SK-N-SH treated with all-trans-retinoic acid at 6 μM for 48 hours (cell line): ENCODE measurements at regions not wholly inside any gene's neighbourhood (a gene's known extent, or its start where the extent isn't known, plus 50 kb on each side); places are given as distances from the start of the nearest gene placed in this dataset.

Experiments used
- ATAC-seq: fragments of 200-7000 bp; cut with Tn5 transposase; 3 replicates; pipeline ENCODE4 v1.9.1; 2020; ENCODE audit warnings: mild to moderate bottlenecking, moderate library complexity
- ARNTL ChIP-seq: fragments of 450-650 bp; formaldehyde crosslinking; IDR thresholded peaks from 2 replicates; pipeline ENCODE4 v1.5.0; 2020; ENCODE audit warnings: low read depth, mild to moderate bottlenecking, moderate library complexity, borderline replicate concordance
- BACH2 ChIP-seq: fragments of 250-450 bp; sonication (Bioruptor Pico); IDR thresholded peaks from 2 replicates; pipeline ENCODE4 v1.9.0; 2021; ENCODE audit warnings: mild to moderate bottlenecking, borderline replicate concordance
- GLIS3 ChIP-seq: fragments of 250-450 bp; sonication (Bioruptor Pico); IDR thresholded peaks from 2 replicates; pipeline ENCODE4 v1.5.0; 2020; ENCODE audit warnings: mild to moderate bottlenecking, moderate library complexity
- ISL1 ChIP-seq: fragments of 250-450 bp; sonication (Bioruptor Pico); IDR thresholded peaks from 2 replicates; pipeline ENCODE4 v2.1.2; 2022; ENCODE audit warnings: mild to moderate bottlenecking, moderate library complexity
- OSR1 ChIP-seq: fragments of 250-450 bp; sonication (Bioruptor Pico); IDR thresholded peaks from 2 replicates; pipeline ENCODE4 v1.8.0; 2022; ENCODE audit warnings: moderate library complexity, mild to moderate bottlenecking, inconsistent platforms
- PPARA ChIP-seq: fragments of 250-450 bp; sonication (Bioruptor Pico); IDR thresholded peaks from 2 replicates; pipeline ENCODE4 v1.5.0; 2020; ENCODE audit warnings: mild to moderate bottlenecking, borderline replicate concordance
- RARB ChIP-seq: fragments of 250-450 bp; sonication (Bioruptor Pico); IDR thresholded peaks from 2 replicates; pipeline ENCODE4 v1.8.0; 2021; ENCODE audit warnings: mild to moderate bottlenecking, moderate library complexity
- SNAI2 ChIP-seq: fragments of 250-450 bp; sonication (Bioruptor Pico); IDR thresholded peaks from 2 replicates; pipeline ENCODE4 v1.5.0; 2020; ENCODE audit warnings: mild to moderate bottlenecking, moderate library complexity
- TCF4 ChIP-seq: fragments of 250-450 bp; sonication (Bioruptor Pico); IDR thresholded peaks from 2 replicates; pipeline ENCODE4 v1.8.0; 2021; ENCODE audit warnings: mild to moderate bottlenecking, moderate library complexity, borderline replicate concordance
- ZC3H10 ChIP-seq: fragments of 250-450 bp; sonication (Bioruptor Pico); IDR thresholded peaks from 2 replicates; pipeline ENCODE4 v1.5.1; 2021; ENCODE audit warnings: mild to moderate bottlenecking, moderate library complexity
- ZFP3 ChIP-seq: fragments of 250-450 bp; sonication (Bioruptor Pico); IDR thresholded peaks from 2 replicates; pipeline ENCODE4 v1.5.0; 2020; ENCODE audit warnings: mild to moderate bottlenecking, moderate library complexity
- ZFP30 ChIP-seq: fragments of 450-650 bp; formaldehyde crosslinking; IDR thresholded peaks from 2 replicates; pipeline ENCODE4 v1.5.0; 2022; ENCODE audit warnings: mild to moderate bottlenecking, moderate library complexity
- ZNF70 ChIP-seq: fragments of 450-650 bp; formaldehyde crosslinking; IDR thresholded peaks from 2 replicates; pipeline ENCODE4 v1.5.0; 2020; ENCODE audit warnings: mild to moderate bottlenecking, moderate library complexity
- ZNF8 ChIP-seq: fragments of 450-650 bp; formaldehyde crosslinking; IDR thresholded peaks from 2 replicates; pipeline ENCODE4 v1.5.0; 2020; ENCODE audit warnings: mild to moderate bottlenecking, moderate library complexity
- TF ChIP-seq, protein P1 (sequence below): fragments of 250-450 bp; sonication (Bioruptor Pico); IDR thresholded peaks from 2 replicates; pipeline ENCODE4 v1.8.0; 2020; ENCODE audit warnings: mild to moderate bottlenecking, moderate library complexity, borderline replicate concordance
- TF ChIP-seq, protein P2 (sequence below): fragments of 250-450 bp; sonication (Bioruptor Pico); IDR thresholded peaks from 2 replicates; pipeline ENCODE4 v1.8.0; 2021; ENCODE audit warnings: low read depth, mild to moderate bottlenecking, moderate library complexity, borderline replicate concordance
- TF ChIP-seq, protein P3 (sequence below): fragments of 250-450 bp; sonication (Bioruptor Pico); IDR thresholded peaks from 2 replicates; pipeline ENCODE4 v1.5.1; 2020; ENCODE audit warnings: low read depth, mild to moderate bottlenecking, moderate library complexity
- TF ChIP-seq, protein P4 (sequence below): fragments of 250-450 bp; sonication (Bioruptor Pico); IDR thresholded peaks from 2 replicates; pipeline ENCODE4 v1.5.0; 2020; ENCODE audit warnings: mild to moderate bottlenecking, moderate library complexity

- TF ChIP-seq, protein P1, sequence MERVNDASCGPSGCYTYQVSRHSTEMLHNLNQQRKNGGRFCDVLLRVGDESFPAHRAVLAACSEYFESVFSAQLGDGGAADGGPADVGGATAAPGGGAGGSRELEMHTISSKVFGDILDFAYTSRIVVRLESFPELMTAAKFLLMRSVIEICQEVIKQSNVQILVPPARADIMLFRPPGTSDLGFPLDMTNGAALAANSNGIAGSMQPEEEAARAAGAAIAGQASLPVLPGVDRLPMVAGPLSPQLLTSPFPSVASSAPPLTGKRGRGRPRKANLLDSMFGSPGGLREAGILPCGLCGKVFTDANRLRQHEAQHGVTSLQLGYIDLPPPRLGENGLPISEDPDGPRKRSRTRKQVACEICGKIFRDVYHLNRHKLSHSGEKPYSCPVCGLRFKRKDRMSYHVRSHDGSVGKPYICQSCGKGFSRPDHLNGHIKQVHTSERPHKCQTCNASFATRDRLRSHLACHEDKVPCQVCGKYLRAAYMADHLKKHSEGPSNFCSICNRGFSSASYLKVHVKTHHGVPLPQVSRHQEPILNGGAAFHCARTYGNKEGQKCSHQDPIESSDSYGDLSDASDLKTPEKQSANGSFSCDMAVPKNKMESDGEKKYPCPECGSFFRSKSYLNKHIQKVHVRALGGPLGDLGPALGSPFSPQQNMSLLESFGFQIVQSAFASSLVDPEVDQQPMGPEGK (CRISPR knock-in tag): no peak
- TF ChIP-seq TCF4 (CRISPR knock-in tag) (no peak), ISL1 (CRISPR knock-in tag) (no peak), ARNTL (CRISPR knock-in tag) (no peak), BACH2 (CRISPR knock-in tag) (no peak)
- TF ChIP-seq, protein P2, sequence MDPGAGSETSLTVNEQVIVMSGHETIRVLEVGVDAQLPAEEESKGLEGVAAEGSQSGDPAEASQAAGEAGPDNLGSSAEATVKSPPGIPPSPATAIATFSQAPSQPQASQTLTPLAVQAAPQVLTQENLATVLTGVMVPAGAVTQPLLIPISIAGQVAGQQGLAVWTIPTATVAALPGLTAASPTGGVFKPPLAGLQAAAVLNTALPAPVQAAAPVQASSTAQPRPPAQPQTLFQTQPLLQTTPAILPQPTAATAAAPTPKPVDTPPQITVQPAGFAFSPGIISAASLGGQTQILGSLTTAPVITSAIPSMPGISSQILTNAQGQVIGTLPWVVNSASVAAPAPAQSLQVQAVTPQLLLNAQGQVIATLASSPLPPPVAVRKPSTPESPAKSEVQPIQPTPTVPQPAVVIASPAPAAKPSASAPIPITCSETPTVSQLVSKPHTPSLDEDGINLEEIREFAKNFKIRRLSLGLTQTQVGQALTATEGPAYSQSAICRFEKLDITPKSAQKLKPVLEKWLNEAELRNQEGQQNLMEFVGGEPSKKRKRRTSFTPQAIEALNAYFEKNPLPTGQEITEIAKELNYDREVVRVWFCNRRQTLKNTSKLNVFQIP (CRISPR knock-in tag): no peak
- no peak for ATAC-seq
These were observed 245.9 kb upstream of the RHOBTB1 start for GRCh38 chr10:61189912-61190311.

GRCh38 chr10:61188691-61189090, 244.7 kb upstream of the RHOBTB1 start:
- TF ChIP-seq GLIS3 (CRISPR knock-in tag) (no peak), ARNTL (CRISPR knock-in tag) (no peak), RARB (CRISPR knock-in tag) (no peak), ZNF70 (CRISPR knock-in tag) (no peak), ZFP30 (CRISPR knock-in tag) (no peak), ISL1 (CRISPR knock-in tag) (no peak), ZC3H10 (CRISPR knock-in tag) (no peak), ZNF8 (CRISPR knock-in tag) (no peak), PPARA (no peak), ZFP3 (CRISPR knock-in tag) (no peak)
- TF ChIP-seq, protein P1 (CRISPR knock-in tag): no peak
- TF ChIP-seq, protein P3, sequence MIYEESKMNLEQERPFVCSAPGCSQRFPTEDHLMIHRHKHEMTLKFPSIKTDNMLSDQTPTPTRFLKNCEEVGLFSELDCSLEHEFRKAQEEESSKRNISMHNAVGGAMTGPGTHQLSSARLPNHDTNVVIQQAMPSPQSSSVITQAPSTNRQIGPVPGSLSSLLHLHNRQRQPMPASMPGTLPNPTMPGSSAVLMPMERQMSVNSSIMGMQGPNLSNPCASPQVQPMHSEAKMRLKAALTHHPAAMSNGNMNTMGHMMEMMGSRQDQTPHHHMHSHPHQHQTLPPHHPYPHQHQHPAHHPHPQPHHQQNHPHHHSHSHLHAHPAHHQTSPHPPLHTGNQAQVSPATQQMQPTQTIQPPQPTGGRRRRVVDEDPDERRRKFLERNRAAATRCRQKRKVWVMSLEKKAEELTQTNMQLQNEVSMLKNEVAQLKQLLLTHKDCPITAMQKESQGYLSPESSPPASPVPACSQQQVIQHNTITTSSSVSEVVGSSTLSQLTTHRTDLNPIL (CRISPR knock-in tag): no peak

GRCh38 chr10:61188101-61188500, 244.1 kb upstream of the RHOBTB1 start:
- no peak for ATAC-seq
- TF ChIP-seq, protein P3 (CRISPR knock-in tag): no peak
- TF ChIP-seq, protein P4, sequence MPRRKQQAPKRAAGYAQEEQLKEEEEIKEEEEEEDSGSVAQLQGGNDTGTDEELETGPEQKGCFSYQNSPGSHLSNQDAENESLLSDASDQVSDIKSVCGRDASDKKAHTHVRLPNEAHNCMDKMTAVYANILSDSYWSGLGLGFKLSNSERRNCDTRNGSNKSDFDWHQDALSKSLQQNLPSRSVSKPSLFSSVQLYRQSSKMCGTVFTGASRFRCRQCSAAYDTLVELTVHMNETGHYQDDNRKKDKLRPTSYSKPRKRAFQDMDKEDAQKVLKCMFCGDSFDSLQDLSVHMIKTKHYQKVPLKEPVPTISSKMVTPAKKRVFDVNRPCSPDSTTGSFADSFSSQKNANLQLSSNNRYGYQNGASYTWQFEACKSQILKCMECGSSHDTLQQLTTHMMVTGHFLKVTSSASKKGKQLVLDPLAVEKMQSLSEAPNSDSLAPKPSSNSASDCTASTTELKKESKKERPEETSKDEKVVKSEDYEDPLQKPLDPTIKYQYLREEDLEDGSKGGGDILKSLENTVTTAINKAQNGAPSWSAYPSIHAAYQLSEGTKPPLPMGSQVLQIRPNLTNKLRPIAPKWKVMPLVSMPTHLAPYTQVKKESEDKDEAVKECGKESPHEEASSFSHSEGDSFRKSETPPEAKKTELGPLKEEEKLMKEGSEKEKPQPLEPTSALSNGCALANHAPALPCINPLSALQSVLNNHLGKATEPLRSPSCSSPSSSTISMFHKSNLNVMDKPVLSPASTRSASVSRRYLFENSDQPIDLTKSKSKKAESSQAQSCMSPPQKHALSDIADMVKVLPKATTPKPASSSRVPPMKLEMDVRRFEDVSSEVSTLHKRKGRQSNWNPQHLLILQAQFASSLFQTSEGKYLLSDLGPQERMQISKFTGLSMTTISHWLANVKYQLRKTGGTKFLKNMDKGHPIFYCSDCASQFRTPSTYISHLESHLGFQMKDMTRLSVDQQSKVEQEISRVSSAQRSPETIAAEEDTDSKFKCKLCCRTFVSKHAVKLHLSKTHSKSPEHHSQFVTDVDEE (CRISPR knock-in tag): no peak
- TF ChIP-seq ARNTL (CRISPR knock-in tag) (no peak), OSR1 (no peak), BACH2 (CRISPR knock-in tag) (no peak), SNAI2 (no peak)

More at GRCh38 chr10:61188691-61189090, 244.7 kb upstream of the RHOBTB1 start:
- ATAC-seq: no peak
